ENCODE measurements at regions not wholly inside any gene's neighbourhood (a gene's known extent, or its start where the extent isn't known, plus 50 kb on each side); places are given as distances from the start of the nearest gene placed in this dataset.

- no peak overlapping the region for H2BK20ac ChIP-seq (ENCODE audit: low read length)
- H2BK12ac ChIP-seq (ENCODE audit: low read depth, low read length): no peak overlapping the region
- no peak overlapping the region for H2BK120ac ChIP-seq (replicated peaks; ENCODE audit: low read depth, low read length)
- H2AK5ac ChIP-seq (ENCODE audit: low read depth, low read length): no peak overlapping the region
- H4K8ac ChIP-seq (ENCODE audit: extremely low read depth, insufficient read depth, low read length): no peak overlapping the region
- no peak overlapping the region for H3K27ac ChIP-seq (ENCODE audit: low read depth, low read length)
- no peak overlapping the region for H3K56ac ChIP-seq (replicated peaks; ENCODE audit: insufficient read length, low read depth, low read length)
- no peak overlapping the region for H3K4me3 ChIP-seq (ENCODE audit: extremely low read depth in 1 of 4, insufficient read depth in 2 of 4, low read depth in 3 of 4, low read length in 4 of 4)
- no peak overlapping the region for H2BK15ac ChIP-seq (ENCODE audit: low read length)
- FAIRE-seq (no peak), DNase-seq (ENCODE audit: low read depth in 1 of 2, low spot score in 2 of 2) (no peak)
- no peak overlapping the region for H4K91ac ChIP-seq (replicated peaks; ENCODE audit: insufficient read length, low read length)
- POLR2A ChIA-PET (ENCODE audit: partially characterized antibody): no interaction called here
- H3K36me3 ChIP-seq (ENCODE audit: control insufficient read depth in 2 of 4, insufficient read depth in 4 of 4, low read length in 3 of 4): no peaks in the 10 kb centered on the region
- H3K79me1 ChIP-seq (ENCODE audit: low read depth, low read length): no peaks in the 10 kb centered on the region
- H2AFZ ChIP-seq (ENCODE audit: low read length): no peak overlapping the region
- no peaks in the 10 kb centered on the region for H3K9me3 ChIP-seq (ENCODE audit: insufficient read depth in 2 of 2, low read depth in 1 of 2, low read length in 1 of 2)
- H2BK5ac ChIP-seq (ENCODE audit: low read depth, low read length): no peak overlapping the region
- WGBS, 2 experiments (ENCODE audit: extremely low coverage in 1 of 2, insufficient coverage in 1 of 2, insufficient read length in 1 of 2, insufficient replicate concordance in 2 of 2, low coverage in 1 of 2, low lambda C conversion rate in 2 of 2, missing lambda C conversion rate in 1 of 2): 77% methylated on average over 9 of the region's 9 CpGs; no CpG with 5 or more reads in 1 of the 2 experiments
- H3K4me2 ChIP-seq (ENCODE audit: insufficient read depth in 1 of 2, low read depth in 2 of 2, low read length in 2 of 2): no peak overlapping the region
- H3K4me1 ChIP-seq (replicated peaks in 1 of 4; ENCODE audit: control insufficient read depth in 3 of 4, insufficient read depth in 4 of 4, low read length in 3 of 4): peaks cover 0 to 9% (median 2%) of the 10 kb centered on the region in 4 experiments; a peak in 3 of 7 replicates
- H3K27me3 ChIP-seq (replicated peaks in 1 of 4; ENCODE audit: control insufficient read depth in 3 of 4, extremely low read depth in 1 of 4, insufficient read depth in 3 of 4, low read length in 3 of 4): no peaks in the 10 kb centered on the region
- H4K20me1 ChIP-seq (replicated peaks in 1 of 2; ENCODE audit: control insufficient read depth in 1 of 2, insufficient read depth in 2 of 2, low read length in 2 of 2): no peaks in the 10 kb centered on the region
- no peak overlapping the region for H3K14ac ChIP-seq (ENCODE audit: insufficient read length)
- H3K23me2 ChIP-seq (ENCODE audit: low read depth, low read length): no peaks in the 10 kb centered on the region
- no peak overlapping the region for H3K18ac ChIP-seq (ENCODE audit: extremely low read depth, low read length)
- H4K5ac ChIP-seq (ENCODE audit: insufficient read length, low read depth, low read length): no peak overlapping the region
- CTCF ChIA-PET (ENCODE audit: partially characterized antibody): interaction anchor here (0.6 to 1.6 kb wide), 3 partner anchors 11 to 218 kb away, joined by 3 to 9 read pairs (median 4); no protein-coding TSS in a partner anchor
- TF ChIP-seq KDM5A (IDR thresholded peaks at IDR 0.05; ENCODE audit: low read length) (no peak), MAFK (IDR thresholded peaks at IDR 0.05; ENCODE audit: low read depth, low read length) (no peak)
- no peak overlapping the region for H3K23ac ChIP-seq (ENCODE audit: insufficient read length)
- no peak overlapping the region for H3K4ac ChIP-seq (replicated peaks; ENCODE audit: insufficient read length, low read depth, low read length)
- H3K9ac ChIP-seq (replicated peaks in 1 of 4; ENCODE audit: extremely low read depth in 1 of 4, low read depth in 3 of 4, low read length in 3 of 4): no peak overlapping the region
- no peaks in the 10 kb centered on the region for H3K79me2 ChIP-seq (ENCODE audit: control insufficient read depth in 1 of 2, insufficient read depth in 2 of 2, low read length in 2 of 2)
These were observed 269.1 kb upstream of the SFSWAP start for GRCh38 chr12:131441638-131442336.

Data from H1 (cell line).